Parathyroid adenoma (tissue), 2 donors: ENCODE measurements at regions not wholly inside any gene's neighbourhood (a gene's known extent, or its start where the extent isn't known, plus 50 kb on each side); places are given as distances from the start of the nearest gene placed in this dataset.

Source experiments
- H2AFZ ChIP-seq: fragments of 300-600 bp; sonication (generic); one replicate; pipeline ENCODE4 v1.7.0; 2017; ENCODE audit warnings: antibody characterized with exemption, mild to moderate bottlenecking
- H3K27ac ChIP-seq: fragments of 300-600 bp; sonication (generic); one replicate; pipeline ENCODE4 v1.7.0; 2017
- H3K27me3 ChIP-seq: fragments of 300-600 bp; sonication (generic); one replicate; pipeline ENCODE4 v1.7.0; 2017; ENCODE audit warnings: low read length; ENCODE audit not compliant: control insufficient read depth, insufficient read depth
- H3K36me3 ChIP-seq: fragments of 300-600 bp; sonication (generic); one replicate; pipeline ENCODE4 v1.7.0; 2017; ENCODE audit warnings: low read length; ENCODE audit not compliant: control insufficient read depth, insufficient read depth
- H3K4me1 ChIP-seq: fragments of 300-600 bp; sonication (generic); one replicate; pipeline ENCODE4 v1.7.0; 2017; ENCODE audit warnings: control low read depth
- H3K4me2 ChIP-seq: fragments of 300-600 bp; sonication (generic); one replicate; pipeline ENCODE4 v1.7.0; 2017; ENCODE audit warnings: low read length
- H3K4me3 ChIP-seq: fragments of 300-600 bp; sonication (generic); one replicate; pipeline ENCODE4 v1.7.0; 2017; ENCODE audit warnings: low read depth, low read length
- H3K79me2 ChIP-seq: fragments of 300-600 bp; sonication (generic); one replicate; pipeline ENCODE4 v1.7.0; 2017; ENCODE audit warnings: control low read depth
- H3K9ac ChIP-seq: fragments of 300-600 bp; sonication (generic); one replicate; pipeline ENCODE4 v1.7.0; 2017; ENCODE audit warnings: mild to moderate bottlenecking
- H3K9me3 ChIP-seq: fragments of 300-600 bp; sonication (generic); one replicate; pipeline ENCODE4 v1.7.0; 2017; ENCODE audit warnings: low read length; ENCODE audit not compliant: control insufficient read depth
- CTCF ChIP-seq: fragments of 300-600 bp; sonication (generic); IDR thresholded peaks from one replicate; pipeline ENCODE4 v1.7.0; 2017; ENCODE audit warnings: antibody characterized with exemption, mild to moderate bottlenecking
- donor health status: primary hyperparathyroidism.

- Histone ChIP-seq H3K79me2 (no peaks in the 10 kb centered on the region), H3K4me1 (no peaks in the 10 kb centered on the region), H2AFZ (no peak overlapping the region), H3K4me2 (no peak overlapping the region), H3K9ac (no peak overlapping the region), H3K9me3 (no peaks in the 10 kb centered on the region), H3K4me3 (no peak overlapping the region), H3K36me3 (no peaks in the 10 kb centered on the region), H3K27me3 (no peaks in the 10 kb centered on the region), H3K27ac (no peak overlapping the region)
- TF ChIP-seq CTCF: no peak
Observed at GRCh38 chr3:79870313-79870620, 102.5 kb upstream of the ROBO1 start.

GRCh38 chr3:79869461-79870312, 101.9 kb upstream of the ROBO1 start:
- no peaks in the 10 kb centered on the region for H3K79me2 ChIP-seq
- no peak overlapping the region for H3K27ac ChIP-seq
- no peak overlapping the region for H3K4me2 ChIP-seq
- H3K4me1 ChIP-seq: no peaks in the 10 kb centered on the region
- no peak for TF ChIP-seq CTCF
- H2AFZ ChIP-seq: no peak overlapping the region
- H3K9ac ChIP-seq: no peak overlapping the region
- no peaks in the 10 kb centered on the region for H3K9me3 ChIP-seq
- no peaks in the 10 kb centered on the region for H3K27me3 ChIP-seq
- no peaks in the 10 kb centered on the region for H3K36me3 ChIP-seq
- H3K4me3 ChIP-seq: no peak overlapping the region

- no peaks in the 10 kb centered on the region for H3K27me3 ChIP-seq
- no peaks in the 10 kb centered on the region for H3K9me3 ChIP-seq
- no peak overlapping the region for H3K9ac ChIP-seq
- TF ChIP-seq CTCF: no peak
- H3K4me2 ChIP-seq: no peak overlapping the region
- no peaks in the 10 kb centered on the region for H3K36me3 ChIP-seq
- no peak overlapping the region for H3K27ac ChIP-seq
- no peak overlapping the region for H3K4me3 ChIP-seq
- no peaks in the 10 kb centered on the region for H3K4me1 ChIP-seq
- no peak overlapping the region for H2AFZ ChIP-seq
- no peaks in the 10 kb centered on the region for H3K79me2 ChIP-seq
Observed at GRCh38 chr3:79866162-79866561, 98.4 kb upstream of the ROBO1 start.

- no peak for TF ChIP-seq CTCF
- no peak overlapping the region for H2AFZ ChIP-seq
- no peaks in the 10 kb centered on the region for H3K9me3 ChIP-seq
- H3K36me3 ChIP-seq: no peaks in the 10 kb centered on the region
- H3K27ac ChIP-seq: no peak overlapping the region
- no peaks in the 10 kb centered on the region for H3K27me3 ChIP-seq
- H3K9ac ChIP-seq: no peak overlapping the region
- H3K4me3 ChIP-seq: no peak overlapping the region
- H3K4me2 ChIP-seq: no peak overlapping the region
- H3K4me1 ChIP-seq: no peaks in the 10 kb centered on the region
- H3K79me2 ChIP-seq: no peaks in the 10 kb centered on the region
Observed at GRCh38 chr3:79864077-79864476, 96.3 kb upstream of the ROBO1 start.

GRCh38 chr3:79848876-79849275, 81.1 kb upstream of the ROBO1 start:
- Histone ChIP-seq H3K4me3 (no peak overlapping the region), H3K9ac (no peak overlapping the region), H3K36me3 (no peaks in the 10 kb centered on the region), H3K4me1 (no peaks in the 10 kb centered on the region), H3K27me3 (no peaks in the 10 kb centered on the region), H3K27ac (no peak overlapping the region), H3K9me3 (no peaks in the 10 kb centered on the region), H3K4me2 (no peak overlapping the region), H3K79me2 (no peaks in the 10 kb centered on the region), H2AFZ (no peak overlapping the region)
- no peak for TF ChIP-seq CTCF
